Occipital lobe (tissue), 1 donor: ENCODE measurements at regions not wholly inside any gene's neighbourhood (a gene's known extent, or its start where the extent isn't known, plus 50 kb on each side); places are given as distances from the start of the nearest gene placed in this dataset.
"Not testable (repeated sequence)": the region's sequence is repeated elsewhere in the genome, so short reads cannot be mapped to it uniquely, and the experiment has no call there.

Experiments
- DNase-seq: peaks from one replicate; lab custom pipeline; 2025; lab: John Stamatoyannopoulos, UW

GRCh38 chr2:88996588-88996987 is 305.1 kb downstream of the RPIA start:
- DNase-seq: not testable (repeated sequence)

- no peak for DNase-seq
Observed at GRCh38 chr2:88999365-88999764, 307.9 kb downstream of the RPIA start.

- no peak for DNase-seq
Observed at GRCh38 chr2:89000235-89000634, 308.8 kb downstream of the RPIA start.

- DNase-seq: not testable (repeated sequence)
Observed at GRCh38 chr2:89004238-89004637, 312.8 kb downstream of the RPIA start.

- not testable (repeated sequence) for DNase-seq
Observed at GRCh38 chr2:89020566-89020965, 329.1 kb downstream of the RPIA start.

GRCh38 chr2:89026296-89026695 is 334.8 kb downstream of the RPIA start:
- not testable (repeated sequence) for DNase-seq

GRCh38 chr2:89027115-89027514 is 335.6 kb downstream of the RPIA start:
- DNase-seq: not testable (repeated sequence)

GRCh38 chr2:89027536-89027935 is 336.1 kb downstream of the RPIA start:
- not testable (repeated sequence) for DNase-seq

GRCh38 chr2:89029257-89029656 is 337.8 kb downstream of the RPIA start:
- DNase-seq: not testable (repeated sequence)

GRCh38 chr2:89048138-89049066 is 356.9 kb downstream of the RPIA start:
- not testable (repeated sequence) for DNase-seq

GRCh38 chr2:89058616-89059015 is 367.1 kb downstream of the RPIA start:
- DNase-seq: not testable (repeated sequence)

- DNase-seq: not testable (repeated sequence)
Observed at GRCh38 chr2:89061174-89061573, 369.7 kb downstream of the RPIA start.

- not testable (repeated sequence) for DNase-seq
Observed at GRCh38 chr2:89076771-89077170, 385.3 kb downstream of the RPIA start.

GRCh38 chr2:89092911-89093310 is 401.4 kb downstream of the RPIA start:
- DNase-seq: not testable (repeated sequence)

- not testable (repeated sequence) for DNase-seq
Observed at GRCh38 chr2:89095060-89095459, 403.6 kb downstream of the RPIA start.

- not testable (repeated sequence) for DNase-seq
Observed at GRCh38 chr2:89102587-89102986, 411.1 kb downstream of the RPIA start.

- not testable (repeated sequence) for DNase-seq
Observed at GRCh38 chr2:89106369-89107019, 415.0 kb downstream of the RPIA start.

- DNase-seq: not testable (repeated sequence)
Observed at GRCh38 chr2:89112434-89112833, 421.0 kb downstream of the RPIA start.

- not testable (repeated sequence) for DNase-seq
Observed at GRCh38 chr2:89113286-89113685, 421.8 kb downstream of the RPIA start.

- DNase-seq: not testable (repeated sequence)
Observed at GRCh38 chr2:89129440-89129839, 438.0 kb downstream of the RPIA start.

GRCh38 chr2:89130665-89131308 is 439.3 kb downstream of the RPIA start:
- not testable (repeated sequence) for DNase-seq

- DNase-seq: not testable (repeated sequence)
Observed at GRCh38 chr2:89142959-89143358, 451.5 kb downstream of the RPIA start.
